GM15510 (cell line): ENCODE measurements at regions not wholly inside any gene's neighbourhood (a gene's known extent, or its start where the extent isn't known, plus 50 kb on each side); places are given as distances from the start of the nearest gene placed in this dataset.

Experiments
- POLR2A ChIP-seq: IDR thresholded peaks from 3 replicates; pipeline ENCODE4 v1.6.1; 2011; ENCODE audit warnings: borderline replicate concordance; ENCODE audit not compliant: insufficient read length; ENCODE audit errors: extremely low read depth

DNA sequence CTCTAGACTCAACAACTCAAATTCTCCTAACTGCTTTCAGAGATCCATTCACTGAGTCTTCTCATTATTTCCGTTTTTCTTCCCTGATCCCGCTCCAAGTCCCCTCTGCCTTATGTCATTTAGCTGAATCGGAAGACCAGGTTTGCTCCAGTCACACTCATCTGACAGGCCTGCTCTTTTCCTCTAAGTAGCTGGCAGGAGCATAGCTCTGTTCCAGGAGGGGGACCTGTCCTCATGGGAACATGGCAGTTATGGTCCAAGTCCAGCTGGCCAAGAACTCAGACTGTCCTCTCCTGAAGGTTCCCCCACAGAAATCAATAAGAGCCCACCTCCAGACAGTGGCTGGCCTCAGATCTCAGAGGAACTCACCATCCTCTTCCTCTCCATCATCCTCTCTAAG, 130.9 kb upstream of the SERP2 start:
- no peak for TF ChIP-seq POLR2A

- TF ChIP-seq POLR2A: no peak
Observed at GRCh38 chr13:44243198-44243857, 130.3 kb upstream of the SERP2 start.

DNA sequence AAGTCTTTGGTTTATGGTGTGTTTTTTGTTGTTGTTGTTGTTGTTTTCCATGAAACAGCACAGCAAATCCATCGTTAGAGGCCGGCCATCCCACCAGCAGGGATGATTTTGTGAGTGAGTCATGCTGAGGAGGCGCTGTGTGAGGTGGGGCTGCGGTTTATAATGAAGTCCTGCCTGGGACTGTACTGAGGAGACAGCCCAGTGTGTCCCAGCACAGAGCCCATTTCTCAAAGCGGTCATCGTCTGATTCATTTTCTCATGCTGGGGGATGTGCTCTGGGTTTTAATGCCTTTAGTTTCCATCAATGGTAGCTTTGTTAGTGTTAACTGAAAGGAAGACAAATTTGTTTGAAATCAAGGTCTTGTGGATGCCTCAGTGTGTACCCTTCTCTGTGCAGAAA, 129.3 kb upstream of the SERP2 start:
- no peak for TF ChIP-seq POLR2A

DNA sequence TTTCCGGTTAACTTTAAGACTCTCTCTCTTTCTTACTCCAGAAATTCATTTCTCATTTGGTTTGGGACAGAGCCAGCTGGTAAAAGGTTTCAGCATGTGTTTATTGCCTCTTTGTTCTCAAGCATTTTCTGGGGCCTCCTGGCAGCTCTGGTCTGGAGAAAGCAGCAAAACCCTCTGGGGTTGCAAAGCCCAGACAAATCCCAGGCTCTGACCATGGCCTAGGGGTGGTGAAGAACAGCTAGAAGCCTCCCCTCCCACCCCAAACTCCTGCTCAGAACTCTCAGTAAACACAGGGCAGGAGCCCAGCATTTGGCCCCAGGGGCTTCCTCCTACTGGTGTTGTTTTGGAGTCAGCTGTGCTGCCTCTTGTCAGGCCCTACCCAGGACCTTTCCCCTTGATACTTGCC, 124.2 kb upstream of the SERP2 start:
- TF ChIP-seq POLR2A: no peak

- TF ChIP-seq POLR2A: no peak
Observed at GRCh38 chr13:44252938-44253337, 120.7 kb upstream of the SERP2 start.

DNA sequence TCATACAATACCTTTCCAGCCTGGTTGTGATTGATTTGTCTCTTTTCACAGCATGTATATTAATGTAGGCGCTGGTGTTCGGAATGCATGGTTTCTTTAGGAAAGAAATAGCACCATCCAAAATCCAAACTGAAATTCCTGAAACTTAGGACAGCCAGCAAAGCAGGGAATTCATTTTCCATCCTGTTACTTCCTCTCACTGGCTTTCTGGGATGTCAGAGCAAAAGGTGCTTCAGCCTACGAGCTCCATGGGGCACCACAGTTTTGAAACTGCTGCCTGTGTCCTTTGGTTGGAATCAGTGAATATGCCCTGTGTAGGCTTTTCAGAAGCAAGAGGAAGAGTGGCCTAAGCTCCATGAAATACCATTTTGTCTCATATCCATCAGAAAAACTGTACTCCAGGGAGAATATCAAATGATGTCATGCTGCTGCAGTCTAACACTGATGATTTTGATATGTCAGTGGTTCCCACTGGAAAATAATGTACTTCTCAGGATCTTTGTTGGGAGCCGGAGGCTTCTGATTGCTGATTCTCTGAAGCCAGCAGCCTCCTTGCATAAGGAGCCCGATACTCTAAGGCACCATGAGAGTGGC, 117.8 kb upstream of the SERP2 start:
- no peak for TF ChIP-seq POLR2A

DNA sequence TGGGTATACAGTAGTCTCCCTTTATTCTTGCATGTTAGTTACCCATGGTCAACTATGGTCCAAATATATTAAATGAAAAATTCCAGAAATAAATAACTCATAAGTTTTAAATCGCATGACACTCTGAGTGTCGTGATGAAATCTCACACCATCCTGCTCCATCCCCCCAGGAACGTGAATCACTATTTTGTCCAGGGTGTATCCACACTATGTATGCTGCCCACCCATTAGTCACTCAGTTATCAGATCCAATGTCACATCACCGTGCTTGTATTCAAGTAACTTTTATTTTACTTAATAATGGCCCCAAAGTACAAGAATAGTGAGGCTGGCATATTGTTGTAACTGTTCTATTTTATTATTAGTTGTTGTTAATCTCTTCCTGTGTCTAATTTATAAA, 115.8 kb upstream of the SERP2 start:
- no peak for TF ChIP-seq POLR2A

- TF ChIP-seq POLR2A: no peak
Observed at GRCh38 chr13:44259045-44260027, 114.3 kb upstream of the SERP2 start.

GRCh38 chr13:44260336-44260735, 113.3 kb upstream of the SERP2 start:
- no peak for TF ChIP-seq POLR2A

DNA sequence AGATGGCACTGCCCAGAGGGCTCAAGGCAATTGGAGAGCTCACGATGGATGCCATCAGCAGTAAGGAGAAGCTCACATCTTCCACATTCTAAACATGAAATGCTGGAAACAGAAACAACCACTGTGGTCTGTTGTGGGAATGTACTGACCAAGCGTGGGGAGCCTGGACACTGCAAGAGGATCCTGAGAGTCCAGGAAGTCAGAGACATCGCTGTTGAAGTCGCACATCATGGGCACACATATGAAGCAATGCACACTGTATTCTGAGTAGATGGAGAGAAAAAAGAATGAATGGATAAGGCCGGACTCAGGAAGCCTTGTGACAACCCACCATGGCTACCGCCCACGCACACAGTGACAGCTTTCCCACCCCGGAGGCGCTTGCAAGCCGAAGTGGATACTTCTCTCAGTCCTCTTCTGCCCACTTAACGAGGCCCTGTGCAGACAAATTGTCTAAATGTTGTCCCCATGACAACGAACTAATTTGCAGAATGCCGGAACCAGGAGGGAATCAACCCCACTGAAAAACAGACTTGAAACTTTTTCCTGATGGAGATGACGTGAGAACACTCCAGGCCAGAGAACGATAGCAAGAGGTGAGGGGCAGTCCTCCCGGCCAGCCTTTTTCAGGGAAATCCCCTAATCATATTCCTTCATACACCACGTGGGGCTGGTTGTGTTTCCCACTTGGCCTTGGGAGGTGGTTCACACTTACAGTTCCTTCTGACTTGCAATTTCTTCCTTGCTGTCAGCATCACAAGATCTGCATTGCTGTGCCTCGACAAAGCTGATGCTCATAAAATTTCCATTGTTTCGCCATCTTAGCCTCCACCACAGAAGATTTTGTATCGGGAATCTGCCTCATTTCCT, 109.6 kb upstream of the SERP2 start:
- TF ChIP-seq POLR2A: no peak

GRCh38 chr13:44266305-44266704, 107.3 kb upstream of the SERP2 start:
- TF ChIP-seq POLR2A: no peak

- no peak for TF ChIP-seq POLR2A
Observed at GRCh38 chr13:44266772-44267171, 106.9 kb upstream of the SERP2 start.

DNA sequence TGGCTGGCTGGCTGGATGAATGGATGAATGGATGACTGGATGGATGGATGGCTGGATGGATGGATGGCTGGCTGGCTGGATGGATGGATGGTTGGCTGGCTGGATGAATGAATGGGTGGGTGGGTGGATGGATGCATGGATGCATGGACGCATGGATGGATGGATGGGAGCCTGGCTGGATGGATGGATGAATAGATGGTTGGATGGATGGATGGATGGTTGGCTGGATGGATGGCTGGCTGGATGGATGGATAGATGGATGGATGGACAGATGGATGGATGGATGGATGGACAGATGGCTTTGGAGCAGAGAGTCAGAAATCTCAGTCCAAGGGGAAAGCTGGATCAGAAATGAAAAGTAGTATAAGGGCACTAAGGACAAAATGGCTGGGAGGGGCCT, 106.4 kb upstream of the SERP2 start:
- TF ChIP-seq POLR2A: no peak

DNA sequence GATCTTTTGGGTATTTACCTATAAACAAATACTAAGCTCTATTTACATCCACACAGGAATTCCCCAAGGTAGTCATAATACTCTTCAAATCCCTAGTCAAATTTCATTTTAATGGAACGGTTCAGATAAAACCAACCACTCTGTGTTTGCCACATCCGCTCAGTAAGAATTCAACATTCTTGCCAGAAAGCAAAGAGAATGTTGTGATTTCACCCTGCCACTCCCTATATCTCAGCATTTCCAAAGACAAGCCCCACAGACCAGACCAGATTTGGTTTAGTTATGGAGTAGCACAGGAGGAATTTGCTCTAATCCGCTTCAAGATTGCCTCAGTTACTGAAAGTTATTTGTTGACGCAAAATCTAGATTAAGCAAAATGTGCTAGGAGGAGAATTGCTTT, 105.6 kb upstream of the SERP2 start:
- TF ChIP-seq POLR2A: no peak
